GM12878 (cell line): ENCODE measurements at regions not wholly inside any gene's neighbourhood (a gene's known extent, or its start where the extent isn't known, plus 50 kb on each side); places are given as distances from the start of the nearest gene placed in this dataset.

Experiments
- ATAC-seq: fragments of 200-7000 bp; cut with Tn5 transposase; 3 replicates; pipeline ENCODE4 v1.9.1; 2020; ENCODE audit warnings: mild to moderate bottlenecking, moderate library complexity
- BruUV-seq: library from RNA; stranded (reverse); fragments of 400-500 nt; replicated peaks from 2 replicates; lab custom pipeline; 2021; lab: Mats Ljungman, UMichigan
- CTCF ChIA-PET: fragments of 300-600 bp; sonication (Branson Sonifier 250); formaldehyde crosslinking; extraction: SDS; loops from one replicate; lab custom pipeline; 2021; ENCODE audit warnings: inconsistent platforms; lab: Yijun Ruan, JAX
- POLR2A ChIA-PET: fragments of 350-600 bp; formaldehyde crosslinking; extraction: SDS; loops from one replicate; lab custom pipeline; 2021; ENCODE audit warnings: inconsistent platforms; lab: Charles Lee
- RAD21 ChIA-PET: fragments of 300-600 bp; sonication (Branson Sonifier 250); formaldehyde crosslinking; loops from one replicate; lab custom pipeline; 2023; ENCODE audit warnings: antibody characterized with exemption; ENCODE audit not compliant: unreplicated experiment; lab: Charles Lee
- SMC1A ChIA-PET: fragments of 300-600 bp; sonication (Branson Sonifier 250); formaldehyde crosslinking; loops from one replicate; lab custom pipeline; 2023; ENCODE audit not compliant: unreplicated experiment, uncharacterized antibody; lab: Charles Lee
- DNase-seq: peaks from one replicate; pipeline ENCODE4 v3.0.0-alpha.2; 2011; ENCODE audit warnings: low read depth, low spot score
- FAIRE-seq: peaks from 3 replicates; lab custom pipeline; 2011; peaks lifted over from hg19 to GRCh38; lab: Jason Lieb, UNC
- H2AFZ ChIP-seq: 2 replicates; pipeline ENCODE4 v1.6.0; 2011; ENCODE audit warnings: low read depth, low read length, control low read depth; ENCODE audit not compliant: control insufficient read depth
- H3K27ac ChIP-seq: 2 replicates; pipeline ENCODE4 v1.5.1; 2011; ENCODE audit warnings: control low read depth; ENCODE audit not compliant: control insufficient read depth, insufficient read depth
- H3K27me3 ChIP-seq, 2 experiments: replicated peaks in 1 of 2; 2 replicates each; pipeline versions ENCODE4 v1.6.0 to v1.6.1; 2011; ENCODE audit warnings: low read length in 1 of 2; ENCODE audit not compliant: control insufficient read depth in 2 of 2, insufficient read depth in 2 of 2
- H3K36me3 ChIP-seq, 2 experiments: 2 replicates each; pipeline ENCODE4 v1.5.1; 2011; ENCODE audit warnings: low read length in 1 of 2; ENCODE audit not compliant: control insufficient read depth in 2 of 2, insufficient read depth in 2 of 2
- H3K4me1 ChIP-seq: 2 replicates; pipeline ENCODE4 v1.6.1; 2011; ENCODE audit warnings: mild to moderate bottlenecking, low read length, moderate library complexity, mixed read lengths; ENCODE audit not compliant: control insufficient read depth, insufficient read depth
- H3K4me2 ChIP-seq: 2 replicates; pipeline ENCODE4 v1.6.0; 2011; ENCODE audit warnings: control low read depth; ENCODE audit not compliant: control insufficient read depth, insufficient read depth
- H3K4me3 ChIP-seq: fragments of 200-600 bp; sonication (generic); 2 replicates; pipeline ENCODE4 v1.5.1; 2016
- H3K79me2 ChIP-seq: 2 replicates; pipeline ENCODE4 v1.6.0; 2011; ENCODE audit warnings: low read length; ENCODE audit not compliant: control insufficient read depth, insufficient read depth
- H3K9ac ChIP-seq: 2 replicates; pipeline ENCODE4 v1.8.0; 2011; ENCODE audit warnings: low read length, control low read depth, mixed read lengths; ENCODE audit not compliant: control insufficient read depth, insufficient read depth
- H3K9me3 ChIP-seq: replicated peaks from 3 replicates; pipeline ENCODE4 v1.5.1; 2011; ENCODE audit warnings: mild to moderate bottlenecking, low read length; ENCODE audit not compliant: control insufficient read depth, insufficient read depth
- H4K20me1 ChIP-seq: 2 replicates; pipeline ENCODE4 v1.6.0; 2011; ENCODE audit not compliant: control insufficient read depth, insufficient read depth
- BRCA1 ChIP-seq: IDR thresholded peaks from 2 replicates; pipeline ENCODE4 v1.6.1; 2011; ENCODE audit warnings: low read depth, low read length, improper control_type of control experiment
- CEBPZ ChIP-seq: fragments of 150-350 bp; IDR thresholded peaks from 2 replicates; pipeline ENCODE4 v1.6.1; 2016; ENCODE audit warnings: low read depth, low read length
- CHD2 ChIP-seq: IDR thresholded peaks from 2 replicates; pipeline ENCODE4 v1.6.1; 2011; ENCODE audit warnings: low read depth, low read length, improper control_type of control experiment, borderline replicate concordance
- CHD4 ChIP-seq: fragments of 200-600 bp; sonication (generic); IDR thresholded peaks from 2 replicates; pipeline ENCODE4 v1.6.1; 2016; ENCODE audit warnings: mild to moderate bottlenecking
- ESRRA ChIP-seq: IDR thresholded peaks from 2 replicates; pipeline ENCODE4 v1.6.1; 2012; ENCODE audit warnings: mild to moderate bottlenecking, low read length, improper control_type of control experiment
- HSF1 ChIP-seq: fragments of 150-350 bp; IDR thresholded peaks from 2 replicates; pipeline ENCODE4 v1.6.1; 2014; ENCODE audit warnings: mild to moderate bottlenecking, low read depth, low read length
- JUND ChIP-seq: IDR thresholded peaks from 2 replicates; pipeline ENCODE4 v1.6.1; 2012; ENCODE audit warnings: low read depth, mild to moderate bottlenecking, low read length, improper control_type of control experiment, moderate library complexity
- KLF5 ChIP-seq: fragments of 450-650 bp; IDR thresholded peaks from 2 replicates; pipeline ENCODE4 v1.6.1; 2014; ENCODE audit warnings: mild to moderate bottlenecking; ENCODE audit not compliant: partially characterized antibody
- NFIC ChIP-seq: IDR thresholded peaks from 2 replicates; pipeline ENCODE4 v1.6.1; 2012; ENCODE audit warnings: low read depth, mild to moderate bottlenecking, inconsistent platforms, low read length, moderate library complexity
- NR2C2 ChIP-seq: IDR thresholded peaks from 2 replicates; pipeline ENCODE4 v1.6.1; 2011; ENCODE audit warnings: borderline replicate concordance, low read depth; ENCODE audit not compliant: control insufficient read depth, insufficient read length
- PKNOX1 ChIP-seq: fragments of 450-650 bp; IDR thresholded peaks from 2 replicates; pipeline ENCODE4 v1.6.1; 2016; ENCODE audit warnings: mild to moderate bottlenecking
- RAD21 ChIP-seq: IDR thresholded peaks from 2 replicates; pipeline ENCODE4 v1.6.1; 2011; ENCODE audit warnings: mild to moderate bottlenecking, low read depth, low read length, moderate library complexity; ENCODE audit not compliant: insufficient read depth
- WGBS: methylation state at CpG from one replicate; pipeline ENCODE4 v1.1.6; 2016; ENCODE audit warnings: low lambda C conversion rate; ENCODE audit not compliant: insufficient replicate concordance, insufficient coverage; ENCODE audit errors: missing lambda C conversion rate; 5-methylcytosine and 5-hydroxymethylcytosine counted together
- in situ Hi-C: fragments of 300-500 bp; cut with MboI; formaldehyde crosslinking; loops from 9 replicates; pipeline ENCODE4 v1.14.3; 2018; ENCODE audit warnings: mixed read lengths
- intact Hi-C: fragments of 100-400 bp; cut with micrococcal nuclease; formaldehyde crosslinking; loops from one replicate; pipeline ENCODE4 v1.14.2; 2022; ENCODE audit not compliant: unreplicated experiment

GRCh38 chr7:142534726-142535122 lies 214.5 kb upstream of the PRSS1 start:
- intact Hi-C loops (loop anchor here (1.0 to 10.0 kb wide), 3 partner anchors 53 to 250 kb away; no protein-coding TSS in a partner anchor), in situ Hi-C loops (no loop called here)
- Histone ChIP-seq H3K9me3 (no peaks in the 10 kb centered on the region), H4K20me1 (no peaks in the 10 kb centered on the region), H3K9ac (no peak overlapping the region), H2AFZ (no peak overlapping the region), H3K4me1 (no peaks in the 10 kb centered on the region), H3K27me3 (no peaks in the 10 kb centered on the region), H3K4me3 (no peak overlapping the region), H3K79me2 (no peaks in the 10 kb centered on the region), H3K36me3 (no peaks in the 10 kb centered on the region), H3K4me2 (no peak overlapping the region), H3K27ac (no peak overlapping the region)
- no peak for TF ChIP-seq ESRRA
- TF ChIP-seq JUND = no peak
- no peak for TF ChIP-seq NR2C2
- no peak for TF ChIP-seq HSF1
- TF ChIP-seq KLF5 = no peak
- no peak for TF ChIP-seq CHD4
- RAD21 ChIA-PET = interaction anchor here (0.6 to 4.9 kb wide), 12 partner anchors 23 to 287 kb away, joined by 3 to 48 read pairs (median 4); no protein-coding TSS in a partner anchor
- SMC1A ChIA-PET = interaction anchor here (0.8 to 3.0 kb wide), 13 partner anchors 8 to 97 kb away, joined by 3 to 46 read pairs (median 7); no protein-coding TSS in a partner anchor
- DNase-seq (no peak), FAIRE-seq (no peak), ATAC-seq (no peak)
- POLR2A ChIA-PET = no interaction called here
- no TSS peak for BruUV-seq
- CTCF ChIA-PET = interaction anchor here (0.6 to 4.7 kb wide), 38 partner anchors 9 to 471 kb away, joined by 3 to 62 read pairs (median 5); no protein-coding TSS in a partner anchor

GRCh38 chr7:142533920-142534319 lies 215.4 kb upstream of the PRSS1 start:
- FAIRE-seq = no peak
- intact Hi-C loops = loop anchor here (10.0 kb wide), 1 partner anchor 251 kb away; no protein-coding TSS in a partner anchor
- H3K27ac ChIP-seq = no peak overlapping the region
- no peak for ATAC-seq
- CTCF ChIA-PET = interaction anchor here (1.1 to 4.7 kb wide), 11 partner anchors 8 to 174 kb away, joined by 3 to 62 read pairs (median 15); no protein-coding TSS in a partner anchor
- H3K79me2 ChIP-seq = no peaks in the 10 kb centered on the region
- SMC1A ChIA-PET = interaction anchor here (0.6 to 3.0 kb wide), 5 partner anchors 8 to 463 kb away, joined by 4 to 46 read pairs (median 13); no protein-coding TSS in a partner anchor
- no peak overlapping the region for H2AFZ ChIP-seq
- no peaks in the 10 kb centered on the region for H3K4me1 ChIP-seq
- no peaks in the 10 kb centered on the region for H3K27me3 ChIP-seq
- no peak for DNase-seq
- in situ Hi-C loops = no loop called here
- H4K20me1 ChIP-seq = no peaks in the 10 kb centered on the region
- H3K4me3 ChIP-seq = no peak overlapping the region
- H3K36me3 ChIP-seq = no peaks in the 10 kb centered on the region
- RAD21 ChIA-PET = interaction anchor here (2.4 to 4.9 kb wide), 2 partner anchors 50 to 54 kb away, joined by 17 to 48 read pairs; no protein-coding TSS in a partner anchor
- WGBS = 20% methylated on average over 2 of the region's 2 CpGs
- POLR2A ChIA-PET = no interaction called here
- BruUV-seq = no TSS peak
- H3K4me2 ChIP-seq = no peak overlapping the region
- no peak overlapping the region for H3K9ac ChIP-seq
- no peaks in the 10 kb centered on the region for H3K9me3 ChIP-seq
- TF ChIP-seq NFIC (no peak), BRCA1 (no peak), PKNOX1 (no peak), CHD2 (no peak), RAD21 (no peak), CEBPZ (no peak)
